Mesenchymal stem cell (in vitro differentiated cells and primary cell): ENCODE measurements at regions not wholly inside any gene's neighbourhood (a gene's known extent, or its start where the extent isn't known, plus 50 kb on each side); places are given as distances from the start of the nearest gene placed in this dataset.

Source experiments
- DNase-seq: peaks from one replicate; pipeline ENCODE4 v3.0.0-alpha.2; 2013
- H2AFZ ChIP-seq: one replicate; pipeline ENCODE4 v1.6.1; 2013; ENCODE audit warnings: low read depth, mild to moderate bottlenecking, control low read depth, inconsistent platforms, low read length, moderate library complexity
- H2AK5ac ChIP-seq: 2 replicates; pipeline ENCODE4 v1.6.1; 2013; ENCODE audit warnings: low read length, moderate library complexity, mild to moderate bottlenecking, inconsistent platforms; ENCODE audit not compliant: severe bottlenecking
- H2BK120ac ChIP-seq: one replicate; pipeline ENCODE4 v1.6.1; 2013; ENCODE audit warnings: low read depth, mild to moderate bottlenecking, inconsistent platforms, low read length, moderate library complexity
- H2BK12ac ChIP-seq, 2 experiments: one replicate each; pipeline ENCODE4 v1.6.1; 2013; ENCODE audit warnings: inconsistent platforms in 2 of 2, low read length in 2 of 2, mild to moderate bottlenecking in 2 of 2, moderate library complexity in 2 of 2, control low read depth in 1 of 2
- H2BK15ac ChIP-seq: one replicate; pipeline ENCODE4 v1.6.1; 2013; ENCODE audit warnings: mild to moderate bottlenecking, low read depth, inconsistent platforms; ENCODE audit not compliant: poor library complexity, severe bottlenecking
- H2BK5ac ChIP-seq: 2 replicates; pipeline ENCODE4 v1.6.1; 2013; ENCODE audit warnings: low read depth, mild to moderate bottlenecking, low read length, control low read depth, inconsistent platforms; ENCODE audit not compliant: poor library complexity, severe bottlenecking
- H3K14ac ChIP-seq, 2 experiments: one replicate each; pipeline ENCODE4 v1.6.1; 2013; ENCODE audit warnings: inconsistent platforms in 2 of 2, low read length in 2 of 2, control low read depth in 1 of 2, mild to moderate bottlenecking in 1 of 2, moderate library complexity in 1 of 2
- H3K18ac ChIP-seq, 2 experiments: one replicate each; pipeline ENCODE4 v1.6.1; 2013; ENCODE audit warnings: inconsistent platforms in 2 of 2, low read length in 2 of 2, control low read depth in 1 of 2, low read depth in 1 of 2, mild to moderate bottlenecking in 1 of 2
- H3K23ac ChIP-seq, 2 experiments: one replicate each; pipeline ENCODE4 v1.6.1; 2013; ENCODE audit warnings: inconsistent platforms in 2 of 2, low read length in 2 of 2, mild to moderate bottlenecking in 2 of 2, moderate library complexity in 2 of 2, control low read depth in 1 of 2
- H3K27ac ChIP-seq: 2 replicates; pipeline ENCODE4 v1.5.1; 2013; ENCODE audit warnings: mild to moderate bottlenecking, moderate library complexity, low read length, control low read depth, inconsistent platforms; ENCODE audit not compliant: poor library complexity, severe bottlenecking
- H3K27me3 ChIP-seq, 2 experiments: 2 replicates each; pipeline versions ENCODE4 v1.6.1 to v1.7.0; 2013; ENCODE audit warnings: low read length in 2 of 2, mild to moderate bottlenecking in 2 of 2, moderate library complexity in 2 of 2, control low read depth in 1 of 2, inconsistent platforms in 1 of 2; ENCODE audit not compliant: control insufficient read depth in 1 of 2, insufficient read depth in 1 of 2
- H3K36me3 ChIP-seq, 2 experiments: 2 replicates each; pipeline versions ENCODE4 v1.6.1 to v1.7.0; 2013; ENCODE audit warnings: low read length in 2 of 2, control low read depth in 1 of 2, inconsistent platforms in 1 of 2, low read depth in 1 of 2, mild to moderate bottlenecking in 1 of 2; ENCODE audit not compliant: insufficient read depth in 2 of 2, control insufficient read depth in 1 of 2
- H3K4ac ChIP-seq, 2 experiments: one replicate each; pipeline ENCODE4 v1.6.1; 2013; ENCODE audit warnings: inconsistent platforms in 2 of 2, low read length in 2 of 2, mild to moderate bottlenecking in 2 of 2, moderate library complexity in 2 of 2, control low read depth in 1 of 2, low read depth in 1 of 2
- H3K4me1 ChIP-seq: 2 replicates; pipeline ENCODE4 v1.6.1; 2013; ENCODE audit warnings: low read depth, low read length, control low read depth; ENCODE audit not compliant: control insufficient read depth, insufficient read depth
- H3K4me2 ChIP-seq: 2 replicates; pipeline ENCODE4 v1.6.1; 2013; ENCODE audit warnings: low read length, mild to moderate bottlenecking, inconsistent platforms; ENCODE audit not compliant: poor library complexity, severe bottlenecking
- H3K4me3 ChIP-seq, 2 experiments: 2 replicates each; pipeline versions ENCODE4 v1.5.1 to v1.7.0; 2013; ENCODE audit warnings: low read length in 2 of 2, mild to moderate bottlenecking in 2 of 2, control low read depth in 1 of 2, low read depth in 1 of 2; ENCODE audit not compliant: insufficient read depth in 1 of 2
- H3K79me1 ChIP-seq: replicated peaks from 2 replicates; pipeline ENCODE4 v1.6.1; 2013; ENCODE audit warnings: mild to moderate bottlenecking, control low read depth, low read length, inconsistent platforms; ENCODE audit not compliant: poor library complexity, severe bottlenecking
- H3K9ac ChIP-seq: 2 replicates; pipeline ENCODE4 v1.7.0; 2013; ENCODE audit warnings: mild to moderate bottlenecking, low read length, moderate library complexity
- H3K9me3 ChIP-seq: 2 replicates; pipeline ENCODE4 v1.7.0; 2013; ENCODE audit warnings: mild to moderate bottlenecking, low read length; ENCODE audit not compliant: control insufficient read depth
- H4K8ac ChIP-seq: one replicate; pipeline ENCODE4 v1.6.1; 2013; ENCODE audit warnings: inconsistent platforms, mild to moderate bottlenecking, low read length, moderate library complexity
- H4K91ac ChIP-seq: one replicate; pipeline ENCODE4 v1.6.1; 2013; ENCODE audit warnings: mild to moderate bottlenecking, low read length, inconsistent platforms
- WGBS: methylation state at CpG from one replicate; pipeline ENCODE4 v1.1.7; 2013; ENCODE audit warnings: mixed read lengths; 5-methylcytosine and 5-hydroxymethylcytosine counted together

GRCh38 chr1:184287001-184287400 is 99.8 kb upstream of the C1orf21 start:
- Histone ChIP-seq H3K79me1 (no peaks in the 10 kb centered on the region), H3K27me3 (no peaks in the 10 kb centered on the region), H3K9me3 (peaks cover 4% of the 10 kb centered on the region), H3K36me3 (no peaks in the 10 kb centered on the region), H2AFZ (no peak overlapping the region), H4K91ac (no peak overlapping the region), H3K18ac (no peak overlapping the region), H3K14ac (no peak overlapping the region), H3K23ac (no peak overlapping the region), H2BK120ac (no peak overlapping the region), H3K4ac (no peak overlapping the region), H3K4me1 (peaks cover 3% of the 10 kb centered on the region), H2BK5ac (no peak overlapping the region), H2BK15ac (no peak overlapping the region), H2BK12ac (peak overlapping the region in 1 of 2 experiments; percentile 38), H3K27ac (no peak overlapping the region), H3K4me2 (no peak overlapping the region), H2AK5ac (no peak overlapping the region), H4K8ac (no peak overlapping the region), H3K9ac (no peak overlapping the region), H3K4me3 (no peak overlapping the region)
- WGBS, result 87% methylated on average over 8 of the region's 8 CpGs
- no peak for DNase-seq

GRCh38 chr1:184289825-184290550 is 96.8 kb upstream of the C1orf21 start:
- H2BK12ac ChIP-seq, result peak overlapping the region in 1 of 2 experiments; percentile 31
- no peaks in the 10 kb centered on the region for H3K79me1 ChIP-seq
- H3K4me2 ChIP-seq, result no peak overlapping the region
- H3K18ac ChIP-seq, result no peak overlapping the region
- no peak overlapping the region for H2BK15ac ChIP-seq
- no peak overlapping the region for H3K27ac ChIP-seq
- H3K9ac ChIP-seq, result no peak overlapping the region
- H3K27me3 ChIP-seq, result no peaks in the 10 kb centered on the region
- no peak overlapping the region for H4K91ac ChIP-seq
- H3K4ac ChIP-seq, result no peak overlapping the region
- no peak overlapping the region for H3K4me3 ChIP-seq
- no peak overlapping the region for H3K14ac ChIP-seq
- no peak overlapping the region for H2BK120ac ChIP-seq
- H2BK5ac ChIP-seq, result no peak overlapping the region
- H3K23ac ChIP-seq, result no peak overlapping the region
- no peak overlapping the region for H4K8ac ChIP-seq
- H3K9me3 ChIP-seq, result peaks cover 4% of the 10 kb centered on the region
- H2AFZ ChIP-seq, result no peak overlapping the region
- H2AK5ac ChIP-seq, result no peak overlapping the region
- 96% methylated on average over 5 of the region's 5 CpGs for WGBS
- peaks cover 1% of the 10 kb centered on the region for H3K4me1 ChIP-seq
- no peak for DNase-seq
- H3K36me3 ChIP-seq, result no peaks in the 10 kb centered on the region

- H4K8ac ChIP-seq, result no peak overlapping the region
- WGBS, result 72% methylated on average over 2 of the region's 3 CpGs
- H2AFZ ChIP-seq, result no peak overlapping the region
- no peaks in the 10 kb centered on the region for H3K79me1 ChIP-seq
- H3K27ac ChIP-seq, result no peak overlapping the region
- H3K14ac ChIP-seq, result no peak overlapping the region
- no peak overlapping the region for H3K9ac ChIP-seq
- H3K4ac ChIP-seq, result no peak overlapping the region
- H2BK5ac ChIP-seq, result no peak overlapping the region
- no peak overlapping the region for H3K18ac ChIP-seq
- no peak overlapping the region for H3K4me3 ChIP-seq
- no peak overlapping the region for H2BK12ac ChIP-seq
- H3K23ac ChIP-seq, result no peak overlapping the region
- no peak overlapping the region for H2AK5ac ChIP-seq
- no peak overlapping the region for H2BK15ac ChIP-seq
- H3K36me3 ChIP-seq, result no peaks in the 10 kb centered on the region
- no peak overlapping the region for H3K4me2 ChIP-seq
- H4K91ac ChIP-seq, result no peak overlapping the region
- peaks cover 1% of the 10 kb centered on the region for H3K4me1 ChIP-seq
- no peaks in the 10 kb centered on the region for H3K27me3 ChIP-seq
- no peak for DNase-seq
- H3K9me3 ChIP-seq, result peaks cover 4% of the 10 kb centered on the region
- H2BK120ac ChIP-seq, result no peak overlapping the region
Observed at GRCh38 chr1:184291701-184292100, 95.1 kb upstream of the C1orf21 start.

- Histone ChIP-seq H3K27ac (no peak overlapping the region), H2AK5ac (no peak overlapping the region), H2BK5ac (no peak overlapping the region), H3K4ac (no peak overlapping the region), H3K4me2 (no peak overlapping the region), H3K9me3 (peaks cover 4% of the 10 kb centered on the region), H4K8ac (peak overlapping the region; percentile 52), H2AFZ (no peak overlapping the region), H3K27me3 (no peaks in the 10 kb centered on the region), H3K4me1 (peaks cover 1% of the 10 kb centered on the region), H3K23ac (no peak overlapping the region), H3K36me3 (no peaks in the 10 kb centered on the region), H4K91ac (peak overlapping the region; percentile 74), H3K18ac (peak overlapping the region in 1 of 2 experiments; percentile 19), H3K79me1 (no peaks in the 10 kb centered on the region), H3K14ac (no peak overlapping the region), H3K9ac (no peak overlapping the region), H2BK120ac (no peak overlapping the region), H2BK12ac (peak overlapping the region in 1 of 2 experiments; percentile 59), H3K4me3 (no peak overlapping the region), H2BK15ac (no peak overlapping the region)
- WGBS, result 85% methylated on average over 3 of the region's 3 CpGs
- no peak for DNase-seq
Observed at GRCh38 chr1:184292101-184292500, 94.7 kb upstream of the C1orf21 start.
